Esophagus muscularis mucosa (tissue), 4 donors: ENCODE measurements at regions not wholly inside any gene's neighbourhood (a gene's known extent, or its start where the extent isn't known, plus 50 kb on each side); places are given as distances from the start of the nearest gene placed in this dataset.

Source experiments
- DNase-seq: peaks from one replicate; pipeline ENCODE4 v3.0.0-alpha.2; 2017; ENCODE audit errors: extremely low spot score
- H3K27ac ChIP-seq, 4 donors: fragments of 200-600 bp; sonication (generic); replicated peaks in 1 of 4; 1 replicate in 3 of 4; 2 replicates in 1 of 4; pipeline ENCODE4 v1.5.1; 2016 to 2019; ENCODE audit warnings: mild to moderate bottlenecking in 1 of 4
- H3K27me3 ChIP-seq, 4 donors: fragments of 200-600 bp; sonication (generic); one replicate each; pipeline versions ENCODE4 v1.5.1 to v1.6.0; 2016 to 2019
- H3K36me3 ChIP-seq, 4 donors: fragments of 200-600 bp; sonication (generic); one replicate each; pipeline ENCODE4 v1.5.1; 2016 to 2019
- H3K4me1 ChIP-seq, 4 donors: fragments of 200-600 bp; sonication (generic); one replicate each; pipeline ENCODE4 v1.5.1; 2016 to 2019
- H3K4me3 ChIP-seq, 4 donors: fragments of 200-600 bp; sonication (generic); 1 replicate in 2 of 4; 2 replicates in 2 of 4; pipeline ENCODE4 v1.5.1; 2016 to 2019; ENCODE audit warnings: mild to moderate bottlenecking in 4 of 4, moderate library complexity in 1 of 4
- H3K9me3 ChIP-seq, 4 donors: fragments of 200-600 bp; sonication (generic); 1 replicate in 3 of 4; 2 replicates in 1 of 4; pipeline ENCODE4 v1.5.1; 2016 to 2019
- EP300 ChIP-seq: sonication (generic); formaldehyde crosslinking; IDR thresholded peaks from one replicate; pipeline ENCODE4 v1.6.1; 2017; ENCODE audit warnings: antibody characterized with exemption
- POLR2A ChIP-seq: fragments of 450-650 bp; IDR thresholded peaks from one replicate; pipeline ENCODE4 v1.6.1; 2017; ENCODE audit warnings: antibody characterized with exemption, moderate library complexity, mild to moderate bottlenecking, low read depth
- POLR2AphosphoS5 ChIP-seq, 2 donors: sonication (generic); formaldehyde crosslinking; IDR thresholded peaks; one replicate each; pipeline ENCODE4 v1.6.1; 2017; ENCODE audit warnings: antibody characterized with exemption in 2 of 2
- WGBS: methylation state at CpG from one replicate; pipeline ENCODE4 v1.1.5; 2018; 5-methylcytosine and 5-hydroxymethylcytosine counted together
- intact Hi-C: fragments of 100-400 bp; cut with DNase I; formaldehyde crosslinking; loops from one replicate; pipeline ENCODE4 v1.15.1; 2023
- TF ChIP-seq, protein P1 (sequence below), 3 experiments: fragments of 200-600 bp in 2 of 3; fragments of 450-650 bp in 1 of 3; sonication (generic) in 2 of 3; IDR thresholded peaks; one replicate each; pipeline ENCODE4 v1.5.1; 2017 to 2019; ENCODE audit warnings: antibody characterized with exemption in 3 of 3, mild to moderate bottlenecking in 2 of 3, moderate library complexity in 1 of 3

DNA sequence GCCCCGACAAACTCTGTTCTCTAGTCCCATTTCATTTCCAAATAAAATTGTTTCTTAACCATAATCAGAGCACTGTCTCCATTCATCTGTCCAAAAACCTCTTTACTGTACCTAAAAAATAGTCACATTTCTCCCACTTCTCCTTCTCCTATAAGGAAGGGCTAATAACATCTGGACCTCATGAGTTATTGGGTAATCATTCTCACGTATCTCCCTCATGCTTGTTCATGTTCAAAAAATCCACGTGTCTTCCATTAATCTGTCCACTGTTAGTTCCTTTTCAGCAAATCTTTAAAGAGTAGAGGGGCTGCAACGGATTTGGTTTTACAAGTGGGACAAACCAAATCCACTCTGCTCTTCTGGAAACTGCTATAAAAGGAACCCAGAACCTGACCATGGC is 1418.8 kb downstream of the MRPL39 start:
- TF ChIP-seq EP300 (no peak), POLR2AphosphoS5 (IDR thresholded peaks at IDR 0.05) (no peak), POLR2A (no peak)
- TF ChIP-seq, protein P1, sequence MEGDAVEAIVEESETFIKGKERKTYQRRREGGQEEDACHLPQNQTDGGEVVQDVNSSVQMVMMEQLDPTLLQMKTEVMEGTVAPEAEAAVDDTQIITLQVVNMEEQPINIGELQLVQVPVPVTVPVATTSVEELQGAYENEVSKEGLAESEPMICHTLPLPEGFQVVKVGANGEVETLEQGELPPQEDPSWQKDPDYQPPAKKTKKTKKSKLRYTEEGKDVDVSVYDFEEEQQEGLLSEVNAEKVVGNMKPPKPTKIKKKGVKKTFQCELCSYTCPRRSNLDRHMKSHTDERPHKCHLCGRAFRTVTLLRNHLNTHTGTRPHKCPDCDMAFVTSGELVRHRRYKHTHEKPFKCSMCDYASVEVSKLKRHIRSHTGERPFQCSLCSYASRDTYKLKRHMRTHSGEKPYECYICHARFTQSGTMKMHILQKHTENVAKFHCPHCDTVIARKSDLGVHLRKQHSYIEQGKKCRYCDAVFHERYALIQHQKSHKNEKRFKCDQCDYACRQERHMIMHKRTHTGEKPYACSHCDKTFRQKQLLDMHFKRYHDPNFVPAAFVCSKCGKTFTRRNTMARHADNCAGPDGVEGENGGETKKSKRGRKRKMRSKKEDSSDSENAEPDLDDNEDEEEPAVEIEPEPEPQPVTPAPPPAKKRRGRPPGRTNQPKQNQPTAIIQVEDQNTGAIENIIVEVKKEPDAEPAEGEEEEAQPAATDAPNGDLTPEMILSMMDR (IDR thresholded peaks at IDR 0.05): no peak
- Histone ChIP-seq H3K27ac (no peak overlapping the region), H3K36me3 (no peaks in the 10 kb centered on the region), H3K4me3 (no peak overlapping the region), H3K9me3 (no peaks in the 10 kb centered on the region), H3K27me3 (no peaks in the 10 kb centered on the region), H3K4me1 (no peaks in the 10 kb centered on the region)
- intact Hi-C loops: no loop called here
- no peak for DNase-seq
- WGBS: 52% methylated on average over 4 of the region's 4 CpGs

DNA sequence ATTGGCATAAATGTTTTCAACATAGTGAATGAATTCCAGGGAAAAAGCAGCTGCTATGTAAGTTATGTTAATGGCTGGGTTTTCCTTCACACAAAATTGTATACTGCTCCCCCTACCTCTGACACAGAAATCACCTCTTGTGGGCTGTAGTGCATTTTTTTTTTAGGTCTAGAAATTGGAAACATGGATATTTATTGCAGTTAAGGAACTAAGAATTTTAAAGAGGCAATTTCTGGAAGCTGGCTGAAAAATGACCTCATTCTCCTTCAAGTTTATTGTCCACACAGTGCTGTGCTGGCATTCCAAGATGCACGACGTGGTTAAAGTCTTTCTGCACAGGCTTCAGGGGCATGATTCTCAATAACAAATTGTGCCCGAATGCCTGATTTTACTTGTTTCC is 1424.2 kb downstream of the MRPL39 start:
- intact Hi-C loops: no loop called here
- H3K4me3 ChIP-seq: no peak overlapping the region
- no peak overlapping the region for H3K27ac ChIP-seq
- DNase-seq: no peak
- H3K9me3 ChIP-seq: no peaks in the 10 kb centered on the region
- 64% methylated on average over 3 of the region's 3 CpGs for WGBS
- H3K4me1 ChIP-seq: no peaks in the 10 kb centered on the region
- H3K36me3 ChIP-seq: no peaks in the 10 kb centered on the region
- no peaks in the 10 kb centered on the region for H3K27me3 ChIP-seq
- TF ChIP-seq EP300 (no peak), POLR2AphosphoS5 (IDR thresholded peaks at IDR 0.05) (no peak), POLR2A (no peak)
- TF ChIP-seq, protein P1 (IDR thresholded peaks at IDR 0.05): no peak

DNA sequence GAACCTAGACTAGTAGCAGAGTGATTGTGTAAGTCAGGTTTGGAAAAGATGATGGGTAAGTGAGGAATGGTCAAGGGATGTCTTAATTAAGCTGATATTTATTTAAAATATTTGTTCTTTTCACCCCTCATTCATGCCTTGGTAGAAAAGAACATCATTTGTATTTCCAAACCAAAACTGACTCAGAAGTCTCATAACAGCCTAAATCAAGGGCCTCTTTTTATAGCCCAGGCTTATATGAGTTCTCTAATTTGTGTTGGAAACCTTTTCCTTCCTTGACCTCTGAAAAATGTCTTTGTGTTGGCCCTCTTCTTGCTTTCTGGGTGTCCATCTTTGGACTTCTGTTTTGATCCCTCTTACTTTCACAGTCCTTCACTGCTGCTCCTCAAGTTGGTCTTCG is 1428.2 kb downstream of the MRPL39 start:
- H3K4me3 ChIP-seq: no peak overlapping the region
- H3K27ac ChIP-seq: no peak overlapping the region
- intact Hi-C loops: no loop called here

DNA sequence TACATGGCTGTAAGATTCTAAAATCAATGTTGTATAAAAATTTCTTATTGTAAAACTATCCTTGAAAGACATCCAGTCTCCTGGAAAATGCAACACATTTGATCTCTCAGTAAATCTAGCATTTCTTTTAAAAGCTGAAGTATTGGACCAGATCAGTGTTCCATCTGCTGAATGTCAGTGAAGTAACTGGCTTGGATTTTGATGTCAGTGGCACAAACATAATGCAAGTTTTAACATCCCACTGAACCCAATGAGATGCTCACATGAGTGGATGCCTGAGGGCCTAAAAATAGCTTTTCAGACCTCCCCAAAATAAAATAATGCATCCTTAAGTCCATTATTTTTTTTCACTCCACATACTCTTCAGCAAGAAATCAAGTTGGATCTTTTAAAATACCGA is 1432.2 kb downstream of the MRPL39 start:
- no peak overlapping the region for H3K4me3 ChIP-seq
- H3K9me3 ChIP-seq: no peaks in the 10 kb centered on the region
- no peak overlapping the region for H3K27ac ChIP-seq
- H3K36me3 ChIP-seq: no peaks in the 10 kb centered on the region
- H3K27me3 ChIP-seq: no peaks in the 10 kb centered on the region
- intact Hi-C loops: no loop called here
- no peaks in the 10 kb centered on the region for H3K4me1 ChIP-seq
- TF ChIP-seq EP300 (no peak), POLR2A (no peak), POLR2AphosphoS5 (IDR thresholded peaks at IDR 0.05) (no peak)
- TF ChIP-seq, protein P1 (IDR thresholded peaks at IDR 0.05): no peak
- 70% methylated on average over 1 of the region's 1 CpG for WGBS
- no peak for DNase-seq

More for the DNA sequence above, 1428.2 kb downstream of the MRPL39 start:
- 75% methylated on average over 1 of the region's 1 CpG for WGBS
- Histone ChIP-seq H3K27me3 (no peaks in the 10 kb centered on the region), H3K4me1 (no peaks in the 10 kb centered on the region), H3K9me3 (no peaks in the 10 kb centered on the region), H3K36me3 (no peaks in the 10 kb centered on the region)
- TF ChIP-seq EP300: no peak
- no peak for DNase-seq

DNA sequence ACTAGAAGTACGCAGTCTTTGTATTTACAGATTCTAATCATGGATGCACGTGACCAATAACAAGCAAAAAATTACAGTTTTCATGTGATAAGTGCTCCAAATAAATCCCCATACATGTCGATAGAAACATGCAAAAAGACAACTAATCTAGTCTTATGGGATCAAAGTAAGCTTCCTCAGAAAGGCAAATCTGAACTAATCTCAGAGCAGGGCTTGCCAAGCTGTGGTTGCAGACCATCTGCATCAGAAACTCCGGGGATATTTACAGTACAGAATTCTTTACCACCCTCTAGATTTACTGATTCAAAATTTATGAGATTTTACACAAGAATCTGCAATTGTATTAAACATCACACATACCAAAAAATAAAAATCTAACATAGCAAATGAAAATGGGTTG is 1435.5 kb downstream of the MRPL39 start:
- DNase-seq: no peak
- no peak overlapping the region for H3K27ac ChIP-seq
- no peak for TF ChIP-seq POLR2AphosphoS5 (IDR thresholded peaks at IDR 0.05)
- TF ChIP-seq POLR2A: no peak
- no peak for TF ChIP-seq EP300
- TF ChIP-seq, protein P1 (IDR thresholded peaks at IDR 0.05): no peak
- H3K27me3 ChIP-seq: no peaks in the 10 kb centered on the region
- intact Hi-C loops: no loop called here
- WGBS: 84% methylated on average over 4 of the region's 4 CpGs
- H3K4me3 ChIP-seq: no peak overlapping the region
- no peaks in the 10 kb centered on the region for H3K9me3 ChIP-seq
- no peaks in the 10 kb centered on the region for H3K36me3 ChIP-seq
- H3K4me1 ChIP-seq: no peaks in the 10 kb centered on the region
